ENCODE measurements at regions not wholly inside any gene's neighbourhood (a gene's known extent, or its start where the extent isn't known, plus 50 kb on each side); places are given as distances from the start of the nearest gene placed in this dataset.

DNA sequence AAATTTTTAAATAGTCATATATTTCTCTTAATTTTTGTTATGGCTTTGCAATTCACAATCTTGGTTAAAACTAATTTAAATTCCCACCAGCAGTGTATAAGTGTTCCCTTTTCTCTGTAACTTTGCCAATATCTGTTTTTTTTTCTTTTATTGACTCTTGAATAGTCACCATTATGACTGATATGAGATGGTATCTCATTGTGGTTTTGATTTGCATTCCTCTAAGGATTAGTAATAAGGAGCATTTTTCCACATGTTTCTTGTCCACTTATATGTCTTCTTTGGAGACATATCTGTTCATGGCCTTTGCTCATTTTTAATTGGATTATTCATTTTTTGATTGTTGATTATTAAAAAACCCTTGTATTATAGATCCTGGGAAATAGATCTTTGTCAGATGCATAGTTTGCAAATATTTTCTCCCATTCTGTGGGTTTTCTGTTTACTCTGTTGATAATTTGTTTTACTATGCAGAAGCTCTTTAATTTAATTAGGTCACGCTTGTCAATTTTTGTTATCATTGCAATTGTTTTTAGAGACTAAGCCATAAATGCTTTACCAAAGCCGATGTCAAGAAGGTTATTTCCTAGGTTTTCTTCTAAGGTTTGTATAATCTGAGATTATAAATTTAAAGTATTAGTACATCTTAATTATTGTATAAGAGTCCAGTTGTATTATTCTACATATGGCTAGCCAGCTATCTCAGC, 610.9 kb downstream of the CHSY3 start:
- TF ChIP-seq POLR2A (IDR thresholded peaks at IDR 0.05; ENCODE audit: extremely low read depth, insufficient read length) (no peak), CTCF (IDR thresholded peaks at IDR 0.05; ENCODE audit: low read depth, low read length) (no peak)
- TF ChIP-seq, protein P1, sequence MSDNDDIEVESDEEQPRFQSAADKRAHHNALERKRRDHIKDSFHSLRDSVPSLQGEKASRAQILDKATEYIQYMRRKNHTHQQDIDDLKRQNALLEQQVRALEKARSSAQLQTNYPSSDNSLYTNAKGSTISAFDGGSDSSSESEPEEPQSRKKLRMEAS (IDR thresholded peaks at IDR 0.05; ENCODE audit: low read depth, low read length), result no peak
